T1000 (cell line): ENCODE measurements at regions not wholly inside any gene's neighbourhood (a gene's known extent, or its start where the extent isn't known, plus 50 kb on each side); places are given as distances from the start of the nearest gene placed in this dataset.
A peak's percentile ranks its signal among the peaks of the same experiment; 100 is the strongest.

Experiments
- DNase-seq: peaks from one replicate; lab custom pipeline; 2025; ENCODE audit warnings: mixed read lengths; lab: John Stamatoyannopoulos, UW

DNA sequence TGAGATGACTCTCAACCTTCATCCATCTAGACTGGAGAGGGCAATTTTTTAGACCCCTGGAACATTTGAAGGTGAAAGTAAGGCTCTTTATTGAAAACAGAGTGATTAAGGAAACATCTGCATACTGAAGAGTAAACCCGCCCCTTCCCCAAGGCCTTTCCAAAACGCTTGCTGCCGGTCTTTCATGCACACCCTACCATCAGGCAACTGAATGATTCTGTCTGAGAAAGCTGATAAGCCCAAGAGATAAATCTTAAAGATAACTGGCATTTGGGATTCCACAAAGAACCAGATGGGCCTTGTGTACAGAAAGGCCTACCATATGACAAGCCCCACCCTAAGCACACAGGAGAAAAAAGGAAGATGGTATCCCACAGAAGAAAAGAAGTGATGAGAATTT, 54.4 kb upstream of the PIK3R1 start:
- no peak for DNase-seq

- DNase-seq: no peak
Observed at GRCh38 chr5:68159224-68159951, 56.2 kb upstream of the PIK3R1 start.

GRCh38 chr5:68155940-68156339, 59.6 kb upstream of the PIK3R1 start:
- DNase-seq: no peak

DNA sequence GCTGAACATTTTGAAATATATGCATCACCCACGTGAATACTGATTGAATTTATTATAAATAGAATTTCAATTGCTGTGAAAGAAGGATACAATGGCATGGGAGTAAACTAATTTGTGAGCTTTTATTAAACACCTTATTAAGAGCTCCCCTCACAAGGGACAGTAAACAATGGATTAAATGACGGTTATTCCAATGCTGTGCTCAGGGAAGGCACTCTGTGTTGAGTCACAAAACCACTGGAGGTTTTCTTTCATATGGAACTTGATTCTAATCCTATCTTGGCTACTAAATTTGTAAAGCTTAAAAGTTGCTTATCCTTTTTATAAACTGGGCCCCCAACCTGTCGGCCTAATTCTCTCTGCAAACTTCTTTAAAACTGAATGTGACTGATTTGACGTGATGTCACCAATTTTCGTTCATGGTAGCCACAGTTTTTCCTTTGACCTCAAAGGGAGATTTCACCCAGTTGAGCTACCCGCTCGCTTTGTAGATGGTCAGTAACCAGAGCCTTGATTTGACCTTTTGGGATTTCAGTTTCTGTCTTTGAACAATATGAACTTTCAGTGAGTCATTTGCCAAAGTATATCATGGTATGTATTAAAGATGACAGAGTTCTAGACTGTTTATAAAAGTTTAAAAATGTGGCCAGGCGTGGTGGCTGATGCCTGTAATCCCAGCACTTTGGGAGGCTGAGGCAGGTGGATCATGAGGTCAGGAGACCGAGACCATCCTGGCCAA, 61.3 kb upstream of the PIK3R1 start:
- no peak for DNase-seq

GRCh38 chr5:68151812-68152211, 63.7 kb upstream of the PIK3R1 start:
- DNase-seq: no peak

DNA sequence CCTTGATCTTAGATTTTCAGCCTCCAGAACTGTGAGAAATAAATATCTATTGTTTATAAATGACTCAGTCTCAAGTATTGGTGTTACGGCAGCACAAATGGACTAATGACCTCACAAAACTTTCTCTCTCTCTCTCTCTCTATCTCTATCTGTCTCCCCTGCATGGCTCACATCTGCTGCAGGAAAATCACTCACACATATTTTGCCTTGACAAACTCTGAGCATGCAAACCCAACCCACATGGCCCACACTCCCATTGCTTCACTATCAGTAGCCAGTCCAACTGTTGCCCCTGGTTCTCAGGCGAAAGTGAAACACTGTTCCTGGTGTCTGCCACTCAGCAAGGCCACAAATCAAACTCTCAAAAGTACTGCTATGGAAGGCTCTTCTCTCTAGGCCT, 66.4 kb upstream of the PIK3R1 start:
- no peak for DNase-seq

GRCh38 chr5:68148096-68148495, 67.5 kb upstream of the PIK3R1 start:
- no peak for DNase-seq

DNA sequence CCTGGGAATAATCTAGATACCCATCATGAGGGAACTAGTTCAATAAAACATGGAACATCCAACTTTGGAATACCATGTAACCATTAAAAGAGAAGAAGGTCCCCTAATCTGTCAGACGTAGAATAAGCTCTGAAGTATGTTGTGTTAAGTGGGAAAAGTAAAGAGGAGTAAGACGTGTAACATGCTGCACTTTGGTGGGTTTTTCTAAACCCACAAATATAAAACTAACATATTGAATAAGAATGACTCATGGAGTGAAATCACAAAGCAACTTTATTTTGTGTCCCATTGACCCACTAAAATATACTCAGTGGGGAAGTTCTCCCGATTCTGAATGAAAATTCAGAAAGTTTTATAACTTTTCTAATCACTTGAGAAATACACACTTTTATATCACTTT, 67.9 kb upstream of the PIK3R1 start:
- DNase-seq: no peak

- DNase-seq: peak; percentile 14
Observed at GRCh38 chr5:68141494-68141893, 74.1 kb upstream of the PIK3R1 start.

DNA sequence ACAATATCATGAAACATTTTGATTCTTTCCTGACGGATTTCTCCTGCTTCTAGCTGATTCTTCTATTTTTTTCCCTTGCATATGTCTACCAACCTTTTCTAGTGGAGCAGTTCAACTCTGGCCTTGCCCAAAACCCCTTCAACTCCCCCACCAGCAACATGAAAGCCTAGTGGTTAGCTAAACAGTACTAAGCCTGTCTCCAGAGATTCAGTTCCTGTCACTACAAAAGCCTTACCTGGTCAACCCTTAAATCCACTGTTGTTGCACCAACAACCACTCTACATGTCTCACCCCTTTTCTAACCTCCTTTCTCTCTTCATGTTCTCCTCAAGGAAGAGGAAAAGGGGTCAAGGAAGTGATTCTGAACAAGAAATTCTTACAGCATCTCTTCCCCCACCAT, 74.8 kb upstream of the PIK3R1 start:
- DNase-seq: no peak

- no peak for DNase-seq
Observed at GRCh38 chr5:68139611-68140441, 75.7 kb upstream of the PIK3R1 start.

DNA sequence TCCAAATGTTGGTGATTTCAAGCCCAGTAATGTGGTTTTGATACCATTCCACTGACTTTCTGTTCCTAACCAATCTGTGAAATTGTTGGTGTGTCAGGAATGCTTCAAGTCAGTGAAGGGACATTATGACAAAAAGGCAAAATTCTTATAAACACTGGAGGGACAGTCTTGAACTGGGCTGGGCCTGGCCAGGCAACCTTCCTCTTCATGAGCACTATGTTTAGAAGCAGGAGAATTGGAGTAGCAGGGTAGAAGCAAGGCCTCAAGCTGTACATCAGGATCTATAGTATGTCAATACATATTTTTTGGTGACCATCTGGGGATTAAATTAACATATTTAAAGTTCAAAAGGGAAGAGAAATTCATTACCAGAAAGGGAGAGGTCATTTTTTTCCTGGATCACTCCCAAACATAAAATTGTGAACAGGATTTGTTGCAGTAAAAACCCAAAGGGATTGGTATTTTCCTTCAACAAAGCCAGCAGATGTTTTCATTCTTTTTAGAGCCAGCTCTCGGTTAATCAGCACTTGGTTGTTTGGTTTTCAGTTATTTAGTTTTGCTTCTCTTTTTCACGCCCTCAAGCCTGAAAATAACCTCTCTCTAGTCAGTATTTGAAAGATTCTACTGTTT, 77.9 kb upstream of the PIK3R1 start:
- DNase-seq: no peak

DNA sequence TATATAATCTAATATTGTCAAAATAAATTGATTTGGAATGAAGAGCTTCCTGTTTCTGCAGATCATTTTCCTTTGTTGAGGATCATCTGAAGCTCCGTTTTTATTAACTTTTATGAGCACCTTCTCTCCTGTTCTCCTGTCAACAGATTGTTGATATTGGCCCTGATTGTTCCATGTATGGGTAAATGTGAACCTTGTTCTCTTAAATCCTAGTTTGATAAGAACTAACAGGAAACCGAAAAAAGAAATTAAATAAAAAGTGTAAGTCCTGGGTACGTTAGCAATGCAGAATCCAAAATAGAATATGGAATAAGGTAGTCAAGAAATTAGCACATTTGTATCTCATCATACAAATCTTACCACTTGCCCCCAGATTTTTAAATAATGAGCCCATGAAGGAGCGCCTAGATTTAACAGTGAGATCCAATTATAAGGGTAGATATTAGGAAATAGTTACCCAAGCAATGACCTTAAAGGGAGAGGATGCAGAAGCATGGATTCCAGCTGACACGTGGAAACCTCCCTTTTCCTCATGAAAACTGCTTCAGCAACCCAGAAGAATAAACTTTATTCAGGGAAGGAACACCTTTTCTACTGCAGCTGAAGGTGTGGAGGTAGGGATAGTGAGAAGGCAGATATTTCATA, 80.8 kb upstream of the PIK3R1 start:
- DNase-seq: no peak

GRCh38 chr5:68134033-68134668, 81.4 kb upstream of the PIK3R1 start:
- no peak for DNase-seq

DNA sequence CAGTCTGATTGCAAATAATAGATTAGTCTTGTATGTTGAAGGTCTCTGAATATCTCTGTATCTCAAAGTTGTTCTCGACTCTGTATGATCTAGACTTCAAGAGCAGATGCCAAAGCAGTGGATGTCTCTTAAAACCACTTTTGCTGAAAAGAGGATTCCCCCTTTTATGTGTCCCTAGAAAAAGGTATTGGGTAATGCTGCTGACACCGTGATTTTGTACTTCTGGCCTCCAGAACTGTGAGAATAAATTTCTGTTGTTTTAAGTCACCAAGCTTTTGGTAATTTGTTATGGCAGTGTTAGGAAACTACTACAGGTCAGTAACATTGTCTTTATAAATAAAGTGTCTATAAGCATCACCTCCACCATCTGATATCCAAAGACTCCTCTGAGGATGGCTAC, 85.3 kb upstream of the PIK3R1 start:
- DNase-seq: no peak

DNA sequence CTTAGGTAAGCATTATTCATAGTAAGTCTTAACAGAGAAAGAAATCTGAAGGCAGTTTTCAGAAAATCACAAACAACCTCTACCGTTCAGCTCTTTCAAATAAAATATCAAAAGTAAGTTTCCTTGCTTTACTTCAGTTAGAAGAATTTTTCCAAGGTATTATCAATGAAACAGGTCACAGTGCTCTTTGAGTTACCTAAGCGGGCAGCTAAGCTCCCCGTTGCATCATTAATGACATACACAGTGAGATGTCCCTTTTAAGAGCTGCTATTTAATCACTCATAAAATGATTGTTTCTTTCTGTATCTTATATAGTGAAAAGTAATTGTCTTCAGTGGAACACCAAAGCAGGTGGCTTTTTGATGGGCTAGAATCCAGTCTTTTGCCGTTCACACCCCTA, 86.2 kb upstream of the PIK3R1 start:
- no peak for DNase-seq

GRCh38 chr5:68126886-68127285, 88.7 kb upstream of the PIK3R1 start:
- no peak for DNase-seq

GRCh38 chr5:68122439-68123328, 92.9 kb upstream of the PIK3R1 start:
- DNase-seq: no peak

DNA sequence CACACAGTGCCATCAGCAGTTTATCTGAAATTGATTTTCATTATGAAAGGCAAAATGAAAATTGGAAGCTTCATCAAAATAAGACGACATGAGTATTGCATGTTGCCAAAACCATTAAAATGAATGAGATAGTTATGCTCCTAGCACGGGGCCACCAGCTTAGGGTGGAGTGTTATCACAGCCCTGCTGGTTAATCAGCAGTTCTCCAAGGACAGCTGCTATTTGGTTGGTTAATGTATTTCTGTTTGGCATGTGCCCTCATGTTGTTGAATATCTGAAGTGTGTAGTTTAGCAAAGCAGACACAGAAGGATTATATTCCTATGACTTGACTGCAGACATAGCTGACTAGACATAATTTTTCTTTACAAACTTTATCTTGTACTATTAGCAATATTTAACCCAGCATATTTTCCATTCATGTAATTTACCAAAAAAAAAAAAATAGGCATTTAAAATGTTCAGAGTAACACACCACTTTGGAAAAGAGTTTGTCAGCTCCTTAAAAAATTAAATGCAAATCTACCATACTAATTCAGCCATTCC, 98.6 kb upstream of the PIK3R1 start:
- no peak for DNase-seq

GRCh38 chr5:68116408-68116807, 99.1 kb upstream of the PIK3R1 start:
- no peak for DNase-seq
